ENCODE measurements at regions not wholly inside any gene's neighbourhood (a gene's known extent, or its start where the extent isn't known, plus 50 kb on each side); places are given as distances from the start of the nearest gene placed in this dataset.

DNA sequence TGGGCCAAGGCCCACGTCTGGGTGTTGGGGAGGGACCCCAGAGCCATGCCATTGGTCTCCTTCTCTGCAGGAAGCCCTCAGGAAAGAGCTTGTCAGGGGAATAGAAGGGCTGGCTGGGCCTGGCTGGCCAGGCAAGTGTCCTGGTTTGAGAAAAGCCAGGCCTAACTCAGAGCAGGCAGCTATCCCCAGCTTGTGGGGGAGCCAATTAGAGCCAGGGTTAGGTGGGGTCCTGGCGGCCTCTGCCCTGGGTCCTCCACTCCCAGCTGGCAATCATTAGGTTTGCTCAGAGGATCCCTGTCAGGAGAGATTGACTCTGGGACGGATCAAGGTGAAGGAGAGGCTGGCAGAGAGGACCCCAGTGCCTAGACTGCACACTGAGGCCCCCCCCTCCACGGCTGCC lies 64.8 kb downstream of the PJA1 start:
- DNase-seq (no peak), FAIRE-seq (no peak)
- TF ChIP-seq, protein P1, sequence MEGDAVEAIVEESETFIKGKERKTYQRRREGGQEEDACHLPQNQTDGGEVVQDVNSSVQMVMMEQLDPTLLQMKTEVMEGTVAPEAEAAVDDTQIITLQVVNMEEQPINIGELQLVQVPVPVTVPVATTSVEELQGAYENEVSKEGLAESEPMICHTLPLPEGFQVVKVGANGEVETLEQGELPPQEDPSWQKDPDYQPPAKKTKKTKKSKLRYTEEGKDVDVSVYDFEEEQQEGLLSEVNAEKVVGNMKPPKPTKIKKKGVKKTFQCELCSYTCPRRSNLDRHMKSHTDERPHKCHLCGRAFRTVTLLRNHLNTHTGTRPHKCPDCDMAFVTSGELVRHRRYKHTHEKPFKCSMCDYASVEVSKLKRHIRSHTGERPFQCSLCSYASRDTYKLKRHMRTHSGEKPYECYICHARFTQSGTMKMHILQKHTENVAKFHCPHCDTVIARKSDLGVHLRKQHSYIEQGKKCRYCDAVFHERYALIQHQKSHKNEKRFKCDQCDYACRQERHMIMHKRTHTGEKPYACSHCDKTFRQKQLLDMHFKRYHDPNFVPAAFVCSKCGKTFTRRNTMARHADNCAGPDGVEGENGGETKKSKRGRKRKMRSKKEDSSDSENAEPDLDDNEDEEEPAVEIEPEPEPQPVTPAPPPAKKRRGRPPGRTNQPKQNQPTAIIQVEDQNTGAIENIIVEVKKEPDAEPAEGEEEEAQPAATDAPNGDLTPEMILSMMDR (IDR thresholded peaks at IDR 0.05; ENCODE audit: borderline replicate concordance, extremely low read depth, insufficient read depth): no peak
- Histone ChIP-seq H3K9me3 (ENCODE audit: control insufficient read depth in 2 of 3, insufficient read depth in 1 of 3, low read length in 3 of 3) (no peaks in the 10 kb centered on the region), H3K4me1 (ENCODE audit: control insufficient read depth in 2 of 3, insufficient read depth in 2 of 3, low read depth in 1 of 3, low read length in 3 of 3) (no peaks in the 10 kb centered on the region), H3K36me3 (ENCODE audit: control insufficient read depth in 2 of 3, insufficient read depth in 3 of 3, low read length in 3 of 3) (no peaks in the 10 kb centered on the region), H3K9ac (ENCODE audit: low read length in 3 of 3) (no peak overlapping the region), H3K27me3 (ENCODE audit: control insufficient read depth, insufficient read depth, low read length) (peaks cover 2% of the 10 kb centered on the region), H3K27ac (ENCODE audit: low read depth in 2 of 2, low read length in 2 of 2) (no peak overlapping the region), H3K4me3 (ENCODE audit: low read length in 3 of 3) (no peak overlapping the region)
- intact Hi-C loops (cut with DNase I): no loop called here

DNA sequence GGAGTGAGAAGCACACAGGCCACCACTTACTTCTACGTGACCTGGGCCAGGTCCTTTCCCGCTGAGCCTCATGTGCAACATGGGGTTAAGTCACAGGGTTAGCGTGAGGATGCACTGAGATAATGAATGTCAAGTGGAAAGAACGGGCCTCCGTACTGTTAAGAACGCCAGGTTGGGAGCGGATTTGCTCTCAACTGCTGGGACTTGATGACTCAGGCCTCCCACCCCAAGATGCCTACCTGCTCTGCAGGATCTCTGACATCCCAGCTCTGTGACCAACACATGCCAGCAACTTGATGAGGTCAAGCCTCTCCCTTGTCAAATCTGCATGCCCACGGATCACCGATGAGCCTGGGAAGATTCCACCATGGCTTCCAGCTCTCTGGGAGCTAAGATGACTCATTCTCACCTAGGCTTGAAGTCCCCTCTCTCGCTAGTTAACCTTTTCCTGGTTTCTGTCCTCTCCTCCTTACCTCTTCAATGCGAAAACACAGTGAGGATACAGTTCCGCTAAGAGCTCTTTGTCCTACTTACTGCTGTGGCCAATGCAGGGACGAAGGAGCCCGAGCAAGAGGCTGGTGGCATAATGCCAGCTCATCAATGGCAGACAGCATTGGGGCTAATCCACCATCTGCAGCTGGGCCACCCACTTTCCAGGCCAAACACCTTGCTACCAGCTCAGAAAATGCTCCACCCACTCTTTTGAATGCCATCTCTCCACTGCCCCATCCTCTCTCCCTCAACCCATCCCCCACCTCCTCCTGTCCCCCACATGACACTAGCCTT lies 67.6 kb downstream of the PJA1 start:
- no peaks in the 10 kb centered on the region for H3K27me3 ChIP-seq (ENCODE audit: control insufficient read depth, insufficient read depth, low read length)
- intact Hi-C loops (cut with DNase I): no loop called here

DNA sequence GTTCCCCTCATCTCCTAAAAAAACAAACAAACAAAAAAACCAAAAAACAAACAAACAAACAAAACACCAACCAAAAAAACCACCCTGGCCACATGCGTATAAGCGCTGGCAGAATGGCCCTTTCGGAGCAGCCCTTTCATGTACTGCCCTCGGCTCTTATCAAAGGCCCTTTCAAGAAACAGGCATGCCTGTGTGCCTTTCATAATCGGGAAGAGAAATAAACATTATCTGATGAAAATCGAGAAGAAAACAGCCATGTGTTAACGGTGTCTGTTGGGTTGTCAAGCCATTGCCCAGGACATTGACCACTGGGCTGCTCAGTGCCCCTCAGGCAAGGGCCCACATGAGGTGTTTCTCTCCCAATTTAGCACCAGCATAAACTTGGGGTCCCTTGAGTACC lies 68.3 kb downstream of the PJA1 start:
- Histone ChIP-seq H3K27me3 (ENCODE audit: control insufficient read depth, insufficient read depth, low read length) (no peaks in the 10 kb centered on the region), H3K4me1 (ENCODE audit: control insufficient read depth in 2 of 3, insufficient read depth in 2 of 3, low read depth in 1 of 3, low read length in 3 of 3) (no peaks in the 10 kb centered on the region), H3K27ac (ENCODE audit: low read depth in 2 of 2, low read length in 2 of 2) (no peak overlapping the region), H3K36me3 (ENCODE audit: control insufficient read depth in 2 of 3, insufficient read depth in 3 of 3, low read length in 3 of 3) (no peaks in the 10 kb centered on the region), H3K4me3 (ENCODE audit: low read length in 3 of 3) (no peak overlapping the region), H3K9ac (ENCODE audit: low read length in 3 of 3) (no peak overlapping the region), H3K9me3 (ENCODE audit: control insufficient read depth in 2 of 3, insufficient read depth in 1 of 3, low read length in 3 of 3) (no peaks in the 10 kb centered on the region)
- TF ChIP-seq, protein P1 (IDR thresholded peaks at IDR 0.05; ENCODE audit: borderline replicate concordance, extremely low read depth, insufficient read depth): no peak
- intact Hi-C loops (cut with DNase I): no loop called here
- DNase-seq (no peak), FAIRE-seq (no peak)

More for the DNA sequence above, 67.6 kb downstream of the PJA1 start:
- H3K4me3 ChIP-seq (ENCODE audit: low read length in 3 of 3): no peak overlapping the region
- H3K36me3 ChIP-seq (ENCODE audit: control insufficient read depth in 2 of 3, insufficient read depth in 3 of 3, low read length in 3 of 3): no peaks in the 10 kb centered on the region
- no peak overlapping the region for H3K9ac ChIP-seq (ENCODE audit: low read length in 3 of 3)
- FAIRE-seq: no peak
- no peak for DNase-seq
- no peaks in the 10 kb centered on the region for H3K9me3 ChIP-seq (ENCODE audit: control insufficient read depth in 2 of 3, insufficient read depth in 1 of 3, low read length in 3 of 3)
- no peaks in the 10 kb centered on the region for H3K4me1 ChIP-seq (ENCODE audit: control insufficient read depth in 2 of 3, insufficient read depth in 2 of 3, low read depth in 1 of 3, low read length in 3 of 3)
- TF ChIP-seq, protein P1 (IDR thresholded peaks at IDR 0.05; ENCODE audit: borderline replicate concordance, extremely low read depth, insufficient read depth): no peak
- no peak overlapping the region for H3K27ac ChIP-seq (ENCODE audit: low read depth in 2 of 2, low read length in 2 of 2)
